HL-60 (cell line): ENCODE measurements at regions not wholly inside any gene's neighbourhood (a gene's known extent, or its start where the extent isn't known, plus 50 kb on each side); places are given as distances from the start of the nearest gene placed in this dataset.

ENCODE experiments used
- CTCF ChIP-seq: IDR thresholded peaks from one replicate; pipeline ENCODE4 v1.5.1; 2011; ENCODE audit warnings: low read length, control low read depth, inconsistent platforms; ENCODE audit not compliant: insufficient read depth
- POLR2AphosphoS5 ChIP-seq: IDR thresholded peaks from 2 replicates; pipeline ENCODE4 v1.6.1; 2012; ENCODE audit warnings: low read depth
- REST ChIP-seq: IDR thresholded peaks from 2 replicates; pipeline ENCODE4 v1.6.1; 2012; ENCODE audit warnings: low read depth; ENCODE audit not compliant: insufficient replicate concordance
- SPI1 ChIP-seq: IDR thresholded peaks from 2 replicates; pipeline ENCODE4 v1.6.1; 2012; ENCODE audit warnings: low read depth, mild to moderate bottlenecking, borderline replicate concordance

GRCh38 chr6:140940251-140940925 is 1192.3 kb upstream of the GJE1 start:
- no peak for TF ChIP-seq REST
- TF ChIP-seq POLR2AphosphoS5, result no peak
- TF ChIP-seq CTCF, result no peak
- no peak for TF ChIP-seq SPI1
